Spinal cord (tissue), 9 donors: ENCODE measurements at regions not wholly inside any gene's neighbourhood (a gene's known extent, or its start where the extent isn't known, plus 50 kb on each side); places are given as distances from the start of the nearest gene placed in this dataset.

Experiments
- DNase-seq, 6 donors: peaks; one replicate each; pipeline versions ENCODE4 v3.0.0 to v3.0.0-alpha.2; 2013 to 2015; ENCODE audit warnings: low spot score in 6 of 6, low read depth in 4 of 6
- H3K27ac ChIP-seq: one replicate; pipeline ENCODE4 v1.5.1; 2013; ENCODE audit warnings: low read depth, low read length, control low read depth
- H3K27me3 ChIP-seq: one replicate; pipeline ENCODE4 v1.6.1; 2013; ENCODE audit warnings: low read length; ENCODE audit not compliant: control insufficient read depth, insufficient read depth
- H3K36me3 ChIP-seq: one replicate; pipeline ENCODE4 v1.6.1; 2013; ENCODE audit warnings: low read length; ENCODE audit not compliant: control insufficient read depth, insufficient read depth
- H3K4me1 ChIP-seq: one replicate; pipeline ENCODE4 v1.6.1; 2013; ENCODE audit warnings: low read length; ENCODE audit not compliant: control insufficient read depth, insufficient read depth
- H3K4me3 ChIP-seq: one replicate; pipeline ENCODE4 v1.5.1; 2013; ENCODE audit warnings: low read depth, low read length, control low read depth
- H3K9me3 ChIP-seq: one replicate; pipeline ENCODE4 v1.6.1; 2013; ENCODE audit warnings: low read length; ENCODE audit not compliant: control insufficient read depth, insufficient read depth
- WGBS: methylation state at CpG from one replicate; pipeline ENCODE4 v1.1.5; 2013; ENCODE audit warnings: missing lambda C conversion rate; ENCODE audit not compliant: insufficient coverage; 5-methylcytosine and 5-hydroxymethylcytosine counted together
- donor health status: healthy.

DNA sequence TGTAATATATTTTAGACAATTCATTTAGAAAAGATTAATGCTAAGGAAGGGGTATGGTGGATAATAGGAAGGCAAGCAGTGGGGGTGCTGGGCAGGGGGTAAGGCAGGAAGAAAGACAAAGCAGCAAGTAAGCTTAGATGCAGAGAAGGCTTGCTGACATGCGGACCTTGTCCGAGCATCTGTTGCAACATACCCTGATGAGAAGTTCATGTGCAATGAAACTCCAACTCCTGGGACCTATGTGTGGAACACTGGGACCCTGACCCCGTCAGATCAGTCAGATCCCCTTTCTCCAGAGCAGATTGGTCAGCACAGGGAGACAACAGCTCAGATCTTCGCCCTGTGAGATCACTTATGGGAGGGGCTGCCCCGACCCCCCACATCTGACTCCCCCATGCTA lies 71.3 kb upstream of the ZNF599 start:
- Histone ChIP-seq H3K27ac (no peak overlapping the region), H3K4me1 (peaks cover 1% of the 10 kb centered on the region), H3K4me3 (no peak overlapping the region), H3K9me3 (no peaks in the 10 kb centered on the region), H3K36me3 (no peaks in the 10 kb centered on the region), H3K27me3 (peaks cover 3% of the 10 kb centered on the region)
- WGBS, result 66% methylated on average over 3 of the region's 5 CpGs
- no peak for DNase-seq

DNA sequence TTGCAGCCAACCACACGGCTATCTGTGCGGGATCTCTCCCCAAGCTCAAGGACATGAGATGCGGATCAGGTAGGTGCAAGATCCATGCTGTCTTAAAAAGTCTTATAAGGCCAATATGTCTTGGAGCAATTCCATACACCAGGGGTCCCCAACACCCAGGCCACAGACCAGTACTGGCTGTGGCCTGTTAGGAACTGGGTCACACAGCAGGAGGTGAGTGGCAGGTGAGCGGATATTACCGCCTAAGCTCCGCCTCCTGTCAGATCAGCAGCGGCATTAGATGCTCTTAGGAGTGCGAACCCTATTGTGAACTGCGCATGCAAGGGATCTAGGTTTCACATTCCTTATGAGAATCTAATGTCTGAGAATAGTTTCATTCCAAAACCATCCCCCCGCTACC lies 68.8 kb upstream of the ZNF599 start:
- Histone ChIP-seq H3K9me3 (no peaks in the 10 kb centered on the region), H3K27ac (no peak overlapping the region), H3K36me3 (no peaks in the 10 kb centered on the region), H3K27me3 (peaks cover 5% of the 10 kb centered on the region), H3K4me1 (peaks cover 11% of the 10 kb centered on the region), H3K4me3 (no peak overlapping the region)
- WGBS, result 84% methylated on average over 4 of the region's 10 CpGs
- no peak for DNase-seq

DNA sequence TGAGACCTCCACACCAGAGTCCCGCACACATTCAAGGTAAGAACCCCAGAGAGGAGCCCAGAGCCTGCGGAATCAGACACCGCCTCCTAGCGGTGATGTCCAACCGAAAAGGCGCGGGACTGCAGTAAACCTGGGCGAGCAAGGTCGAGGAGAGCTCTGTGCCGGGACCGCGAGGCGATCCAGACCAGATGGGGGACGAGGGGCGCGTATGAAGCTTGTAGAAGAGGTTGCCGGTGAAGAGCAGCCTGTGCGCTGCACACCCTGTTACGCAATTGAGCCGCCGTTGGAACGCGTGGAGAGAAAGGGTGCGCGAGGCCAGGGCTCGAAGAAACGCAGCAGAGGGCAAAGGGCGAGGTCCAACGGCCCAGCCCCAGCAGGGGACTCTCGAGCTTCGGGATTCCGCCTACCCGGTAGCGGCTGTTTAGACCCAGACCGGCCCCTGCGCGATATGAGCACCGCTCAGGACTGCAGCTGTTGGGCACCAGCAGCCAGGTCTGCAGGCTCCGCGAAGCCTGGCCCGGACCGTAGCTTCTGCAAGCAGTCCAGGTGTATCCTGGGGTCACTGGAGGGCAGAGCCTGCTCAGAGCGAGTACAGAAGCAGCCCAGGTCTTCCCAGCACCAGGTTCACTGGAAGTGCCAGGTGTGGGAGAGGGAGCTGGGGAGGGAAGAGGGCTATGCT lies 65.9 kb upstream of the ZNF599 start:
- Histone ChIP-seq H3K9me3 (no peaks in the 10 kb centered on the region), H3K27ac (no peak overlapping the region), H3K36me3 (no peaks in the 10 kb centered on the region), H3K4me3 (no peak overlapping the region), H3K27me3 (peaks cover 5% of the 10 kb centered on the region), H3K4me1 (peaks cover 11% of the 10 kb centered on the region)
- peak in 2 of 6 donors; percentile 17 to 38 for DNase-seq
- WGBS, result 6% methylated on average over 43 of the region's 43 CpGs

DNA sequence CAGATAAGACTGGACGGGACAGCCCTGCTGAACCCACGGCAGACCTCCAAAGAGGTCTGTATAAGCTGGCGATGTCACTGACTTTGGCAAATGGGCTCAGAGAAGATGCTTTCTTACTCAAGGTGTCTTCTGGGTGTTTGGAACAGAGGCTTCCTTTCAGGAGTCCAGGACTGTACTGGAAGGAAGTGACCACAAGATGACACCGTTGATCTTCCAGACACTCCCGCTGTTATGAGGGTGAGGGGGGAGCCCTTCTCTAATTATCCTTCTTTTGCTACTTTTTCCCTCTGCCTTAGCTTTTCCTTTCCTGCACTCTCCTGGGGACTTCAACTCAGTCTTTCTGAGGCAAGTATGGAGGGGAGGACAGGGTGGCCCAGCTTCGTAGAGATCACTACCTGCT lies 65.2 kb upstream of the ZNF599 start:
- DNase-seq, result peak in 2 of 6 donors; percentile 13 to 33
- no peak overlapping the region for H3K4me3 ChIP-seq
- no peaks in the 10 kb centered on the region for H3K36me3 ChIP-seq
- H3K27me3 ChIP-seq, result peaks cover 5% of the 10 kb centered on the region
- no peak overlapping the region for H3K27ac ChIP-seq
- H3K9me3 ChIP-seq, result no peaks in the 10 kb centered on the region
- 74% methylated on average over 4 of the region's 6 CpGs for WGBS
- peaks cover 11% of the 10 kb centered on the region for H3K4me1 ChIP-seq

DNA sequence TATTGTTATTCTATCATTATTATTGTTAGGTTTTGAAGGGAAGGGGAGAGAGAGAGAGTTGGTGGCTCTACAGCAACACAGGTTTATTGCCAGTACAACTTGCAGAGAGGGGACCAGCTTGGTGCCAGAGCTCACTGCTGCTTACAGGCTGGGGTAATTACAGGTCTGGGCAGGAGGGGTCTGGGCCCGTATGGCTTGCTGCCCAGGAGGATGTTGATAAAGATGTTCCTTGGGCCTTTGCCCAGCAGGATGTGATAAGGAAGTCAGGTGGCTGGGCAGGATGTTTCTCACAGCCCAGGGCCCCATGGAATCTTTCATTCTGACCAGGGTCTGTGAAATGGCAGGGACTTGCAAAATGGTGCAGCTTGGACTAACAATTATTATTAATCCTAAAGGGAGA lies 64.2 kb upstream of the ZNF599 start:
- H3K4me3 ChIP-seq, result no peak overlapping the region
- peaks cover 11% of the 10 kb centered on the region for H3K4me1 ChIP-seq
- peaks cover 5% of the 10 kb centered on the region for H3K27me3 ChIP-seq
- 38% methylated on average over 1 of the region's 1 CpG for WGBS
- H3K9me3 ChIP-seq, result no peaks in the 10 kb centered on the region
- peak in 2 of 6 donors; percentile 1 to 3 for DNase-seq
- H3K27ac ChIP-seq, result no peak overlapping the region
- H3K36me3 ChIP-seq, result peaks cover 3% of the 10 kb centered on the region

DNA sequence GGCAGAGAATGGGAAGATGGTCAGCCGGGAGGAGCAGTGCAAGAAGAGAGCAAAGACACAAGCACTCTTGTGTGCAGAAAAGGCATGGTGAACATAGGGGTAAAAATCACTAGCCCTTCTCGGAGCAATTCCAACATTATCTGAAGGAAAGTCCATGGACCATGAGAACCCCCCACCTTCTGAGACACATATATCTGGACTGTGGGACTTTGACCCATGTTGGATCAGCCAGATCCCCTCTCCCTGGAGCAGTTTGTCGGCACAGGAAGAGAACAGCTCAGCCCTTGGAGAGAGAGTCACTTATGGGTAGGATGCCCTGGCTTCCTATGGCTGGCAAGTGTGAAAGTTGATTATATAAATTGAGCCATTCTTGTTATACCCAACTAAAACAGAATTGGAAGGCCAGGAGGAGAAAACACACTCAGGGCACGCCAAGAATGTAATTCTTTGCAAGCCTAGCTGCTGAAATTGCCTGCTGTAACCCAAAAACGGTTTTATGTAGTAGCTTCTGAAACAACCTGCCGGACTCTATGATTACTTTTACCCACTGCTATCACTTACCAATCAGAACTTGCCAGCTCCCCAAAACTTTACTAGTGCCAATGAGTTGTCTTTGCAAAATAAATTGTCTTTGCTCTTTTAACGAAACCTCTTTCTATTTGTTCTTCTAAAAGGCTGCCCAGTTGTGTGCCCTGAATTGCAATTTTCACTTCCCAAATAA lies 62.8 kb upstream of the ZNF599 start:
- Histone ChIP-seq H3K9me3 (no peaks in the 10 kb centered on the region), H3K27me3 (peaks cover 3% of the 10 kb centered on the region), H3K36me3 (peaks cover 3% of the 10 kb centered on the region), H3K27ac (no peak overlapping the region), H3K4me3 (no peak overlapping the region), H3K4me1 (peaks cover 11% of the 10 kb centered on the region)
- no peak for DNase-seq
- WGBS, result 78% methylated on average over 5 of the region's 7 CpGs

DNA sequence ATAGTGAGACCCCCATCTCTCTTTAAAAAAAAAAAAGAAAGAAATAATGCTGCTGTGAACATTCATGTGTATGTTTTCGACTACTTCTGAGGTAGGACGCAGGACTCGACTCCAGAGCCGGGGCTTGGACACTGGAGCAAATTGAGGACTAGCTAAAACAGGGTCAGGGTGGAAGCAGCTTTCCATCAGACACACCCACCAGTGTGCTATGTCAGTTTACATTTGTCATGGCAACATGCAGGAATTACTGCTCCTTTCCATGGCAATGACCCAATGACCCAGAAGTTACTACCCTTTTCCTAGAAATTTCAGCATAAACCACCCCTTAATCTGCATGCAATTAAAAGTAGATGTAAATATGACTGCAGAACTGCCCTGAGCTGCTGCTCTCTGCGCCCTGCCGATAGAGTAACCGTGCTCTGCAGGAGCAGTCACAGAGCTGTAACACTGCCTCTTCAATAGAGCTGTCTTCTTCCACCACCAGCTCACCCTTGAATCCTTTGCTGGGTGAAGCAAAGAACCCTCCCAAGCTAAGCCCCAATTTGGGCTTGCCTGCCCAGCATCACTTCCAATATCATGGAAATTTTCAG lies 61.6 kb upstream of the ZNF599 start:
- 63% methylated on average over 7 of the region's 7 CpGs for WGBS
- H3K27ac ChIP-seq, result no peak overlapping the region
- H3K4me3 ChIP-seq, result no peak overlapping the region
- H3K36me3 ChIP-seq, result peaks cover 3% of the 10 kb centered on the region
- H3K9me3 ChIP-seq, result no peaks in the 10 kb centered on the region
- DNase-seq, result no peak
- peaks cover 11% of the 10 kb centered on the region for H3K4me1 ChIP-seq
- H3K27me3 ChIP-seq, result peaks cover 3% of the 10 kb centered on the region

DNA sequence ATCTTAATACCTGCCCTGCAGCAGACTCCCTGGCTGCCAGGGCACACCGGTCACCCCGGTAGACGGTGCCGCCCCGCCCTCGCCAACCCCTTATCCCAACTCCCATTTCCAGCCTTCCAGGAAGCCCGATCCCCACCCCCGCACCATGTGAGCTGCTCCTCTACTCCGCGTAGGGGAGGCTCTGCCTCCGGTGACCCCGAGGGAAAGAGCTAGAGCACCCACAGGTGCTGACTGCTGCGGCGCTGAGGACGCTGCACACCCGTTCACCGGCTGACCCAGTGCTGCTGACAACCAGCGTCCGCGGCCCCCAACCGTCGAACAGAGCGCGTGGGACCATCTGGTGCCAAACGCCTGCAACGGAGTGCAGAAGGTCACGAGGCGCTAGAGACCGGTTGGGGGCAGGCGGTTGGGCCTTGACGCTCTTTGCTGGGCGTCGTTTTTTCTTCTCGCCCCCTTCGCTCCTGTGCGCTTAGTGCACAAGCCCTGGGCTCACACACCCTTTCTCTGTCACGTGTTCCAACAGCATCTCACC lies 59.6 kb upstream of the ZNF599 start:
- Histone ChIP-seq H3K36me3 (peaks cover 3% of the 10 kb centered on the region), H3K27ac (no peak overlapping the region), H3K27me3 (no peaks in the 10 kb centered on the region), H3K4me1 (no peaks in the 10 kb centered on the region), H3K9me3 (no peaks in the 10 kb centered on the region), H3K4me3 (no peak overlapping the region)
- WGBS, result 70% methylated on average over 37 of the region's 37 CpGs
- DNase-seq, result no peak

DNA sequence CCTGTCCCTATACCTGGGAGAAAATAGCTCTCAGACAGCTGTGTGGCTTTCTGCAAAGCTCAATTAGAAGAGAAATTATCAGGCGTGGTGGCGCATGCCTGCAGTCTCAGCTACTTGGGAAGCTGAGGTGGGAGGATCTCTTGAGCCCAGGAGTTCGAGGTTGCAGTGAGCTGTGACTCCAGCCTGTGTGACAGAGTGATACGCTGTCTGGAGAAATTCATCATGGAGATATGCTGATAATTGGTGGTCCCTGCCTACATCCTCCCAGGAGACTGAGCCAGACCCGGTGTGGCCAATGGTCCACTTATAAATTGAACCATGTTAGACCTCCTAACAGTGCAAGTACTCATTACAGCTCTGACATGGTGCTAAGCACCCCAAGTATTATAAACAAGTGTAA lies 58.7 kb upstream of the ZNF599 start:
- H3K36me3 ChIP-seq, result peaks cover 3% of the 10 kb centered on the region
- DNase-seq, result no peak
- WGBS, result 92% methylated on average over 4 of the region's 5 CpGs
- H3K9me3 ChIP-seq, result no peaks in the 10 kb centered on the region
- no peaks in the 10 kb centered on the region for H3K27me3 ChIP-seq
- H3K27ac ChIP-seq, result no peak overlapping the region
- H3K4me3 ChIP-seq, result no peak overlapping the region
- H3K4me1 ChIP-seq, result no peaks in the 10 kb centered on the region
